Activated naive CD4-positive, alpha-beta T cell treated with anti-CD3 and anti-CD28 coated beads for 36 hours (primary cell): ENCODE measurements at regions not wholly inside any gene's neighbourhood (a gene's known extent, or its start where the extent isn't known, plus 50 kb on each side); places are given as distances from the start of the nearest gene placed in this dataset.

Source experiments
- CTCF ChIA-PET: fragments of 350-600 bp; sonication (Branson Sonifier 250); formaldehyde crosslinking; loops from one replicate; lab custom pipeline; 2021; ENCODE audit warnings: antibody characterized with exemption; lab: Charles Lee
- DNase-seq: peaks from one replicate; pipeline ENCODE4 v3.0.0-alpha.2; 2020
- H3K27ac Mint-ChIP-seq: one replicate; pipeline ENCODE4 v1.8.0; 2021; ENCODE audit warnings: mild to moderate bottlenecking, mixed read lengths
- H3K27me3 Mint-ChIP-seq: one replicate; pipeline ENCODE4 v1.8.0; 2021; ENCODE audit warnings: low read depth, mixed read lengths
- H3K36me3 Mint-ChIP-seq: one replicate; pipeline ENCODE4 v1.8.0; 2021; ENCODE audit warnings: low read depth, mixed read lengths
- H3K4me1 Mint-ChIP-seq: one replicate; pipeline ENCODE4 v1.8.0; 2021; ENCODE audit warnings: low read depth, mixed read lengths
- H3K4me3 Mint-ChIP-seq: one replicate; pipeline ENCODE4 v1.8.0; 2021; ENCODE audit warnings: mild to moderate bottlenecking, moderate library complexity, mixed read lengths
- H3K9me3 Mint-ChIP-seq: one replicate; pipeline ENCODE4 v1.8.0; 2021; ENCODE audit warnings: mixed read lengths
- intact Hi-C: fragments of 100-400 bp; cut with micrococcal nuclease; formaldehyde crosslinking; loops from one replicate; pipeline ENCODE4 v1.15.1; 2023

DNA sequence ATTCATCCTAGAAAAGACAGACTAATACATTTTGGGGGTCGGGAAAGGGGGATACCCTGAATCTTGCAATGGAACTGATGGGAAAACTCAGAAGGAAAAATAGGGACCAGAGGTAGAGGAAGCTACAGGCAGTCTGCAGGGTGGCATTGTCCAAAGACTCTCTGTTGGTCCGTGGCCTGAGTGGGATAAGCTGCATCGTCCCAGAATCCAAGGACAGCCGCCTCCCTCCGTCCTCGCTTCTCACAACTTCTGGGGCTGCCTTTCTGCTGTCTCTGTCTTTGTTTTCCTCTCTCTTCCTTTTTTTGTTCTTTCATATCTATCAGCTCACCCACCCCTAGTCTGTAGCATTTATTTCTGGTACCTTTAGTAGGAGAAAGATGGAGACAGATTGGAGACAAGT lies 1052.6 kb upstream of the RBFOX1 start:
- no peak overlapping the region for H3K27ac Mint-ChIP-seq
- no peaks in the 10 kb centered on the region for H3K9me3 Mint-ChIP-seq
- CTCF ChIA-PET: no interaction called here
- no peaks in the 10 kb centered on the region for H3K27me3 Mint-ChIP-seq
- H3K36me3 Mint-ChIP-seq: no peaks in the 10 kb centered on the region
- H3K4me3 Mint-ChIP-seq: no peak overlapping the region
- no peak for DNase-seq
- intact Hi-C loops: no loop called here
- no peaks in the 10 kb centered on the region for H3K4me1 Mint-ChIP-seq

DNA sequence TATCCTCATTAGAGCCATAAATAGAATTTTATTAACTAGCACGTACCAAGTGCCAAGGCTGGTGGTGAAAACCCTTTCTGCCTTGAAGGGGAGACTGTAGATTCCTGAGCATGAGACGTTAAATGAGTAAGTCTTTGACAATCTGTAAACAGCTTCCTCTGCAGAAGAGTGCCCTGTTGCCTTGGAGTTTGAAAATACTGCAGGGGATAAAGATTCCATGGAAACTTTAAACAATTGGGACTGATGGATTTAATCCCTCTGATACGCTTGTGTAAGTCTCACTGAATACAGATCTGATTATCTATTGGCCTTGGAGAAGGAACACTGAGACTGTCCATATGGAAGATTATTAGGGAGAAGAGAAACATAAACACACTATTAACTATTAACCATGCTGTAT lies 1053.4 kb upstream of the RBFOX1 start:
- no peaks in the 10 kb centered on the region for H3K4me1 Mint-ChIP-seq
- H3K4me3 Mint-ChIP-seq: no peak overlapping the region
- H3K36me3 Mint-ChIP-seq: no peaks in the 10 kb centered on the region
- intact Hi-C loops: no loop called here
- CTCF ChIA-PET: interaction anchor here (0.7 kb wide), 1 partner anchor 32 kb away, joined by 3 read pairs; no protein-coding TSS in a partner anchor
- H3K27me3 Mint-ChIP-seq: no peaks in the 10 kb centered on the region
- H3K27ac Mint-ChIP-seq: no peak overlapping the region
- no peaks in the 10 kb centered on the region for H3K9me3 Mint-ChIP-seq
- no peak for DNase-seq

DNA sequence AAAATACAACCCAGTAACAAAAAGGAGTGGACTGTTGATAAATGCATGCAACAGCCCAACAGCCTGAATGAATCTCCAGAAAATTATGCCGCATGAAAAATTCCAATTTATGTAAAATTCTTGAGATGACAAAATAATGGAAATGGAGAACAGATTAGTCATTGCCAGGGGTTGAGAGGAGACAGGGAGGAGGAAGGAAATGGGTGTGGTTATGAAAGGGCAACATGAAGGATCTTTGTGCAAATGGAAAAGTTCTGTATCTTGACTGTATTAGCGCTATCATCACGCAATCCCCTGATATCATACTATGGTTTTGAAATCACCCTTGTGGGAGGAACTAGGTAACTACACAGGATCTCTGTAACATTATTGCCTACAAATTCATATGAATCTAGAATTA lies 1058.3 kb upstream of the RBFOX1 start:
- no peaks in the 10 kb centered on the region for H3K4me1 Mint-ChIP-seq

DNA sequence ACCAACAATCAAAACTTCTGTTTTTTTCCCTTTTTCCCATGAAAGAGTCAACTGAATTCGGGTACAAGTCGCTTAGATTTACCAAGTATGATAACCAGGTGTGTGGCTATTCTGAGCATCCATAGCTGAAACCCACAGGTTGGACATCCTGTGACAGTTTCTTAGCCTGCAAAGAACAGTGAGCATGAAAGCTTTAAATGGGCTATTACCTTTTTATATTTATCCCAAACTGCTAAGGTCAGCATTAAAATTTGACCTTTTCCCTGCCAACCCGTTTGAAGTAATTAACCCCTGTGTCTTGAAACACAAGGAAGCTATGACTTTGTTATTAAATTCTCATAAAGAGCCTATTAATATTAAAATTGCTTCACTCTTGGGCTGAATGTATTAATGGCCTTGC lies 1065.0 kb upstream of the RBFOX1 start:
- Mint-ChIP-seq H3K27ac (no peak overlapping the region), H3K4me3 (no peak overlapping the region), H3K36me3 (no peaks in the 10 kb centered on the region)

More for the DNA sequence above, 1058.3 kb upstream of the RBFOX1 start:
- CTCF ChIA-PET: no interaction called here
- Mint-ChIP-seq H3K4me3 (no peak overlapping the region), H3K36me3 (no peaks in the 10 kb centered on the region), H3K27me3 (no peaks in the 10 kb centered on the region), H3K27ac (no peak overlapping the region), H3K9me3 (peaks cover 6% of the 10 kb centered on the region)
- DNase-seq: no peak
- intact Hi-C loops: no loop called here

DNA sequence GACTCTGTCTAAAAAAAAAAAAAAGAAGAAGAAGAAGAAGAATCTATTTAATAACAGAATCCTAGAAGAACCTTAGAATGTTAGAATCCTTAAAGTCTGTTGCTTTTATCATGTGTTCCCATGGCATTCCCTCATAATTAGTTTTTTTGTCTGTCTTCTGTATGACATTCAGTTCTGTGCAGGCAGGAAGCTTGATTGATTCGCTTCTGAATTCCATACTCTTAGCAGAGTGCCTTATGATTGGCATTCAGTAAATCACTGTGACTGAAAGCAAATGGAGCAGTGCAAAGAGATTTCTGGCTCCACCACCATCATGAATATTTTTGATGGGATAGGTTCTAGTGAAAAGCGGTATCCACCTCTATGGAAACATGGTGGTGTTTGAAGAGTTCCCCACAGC lies 1065.9 kb upstream of the RBFOX1 start:
- H3K27ac Mint-ChIP-seq: no peak overlapping the region
- no peaks in the 10 kb centered on the region for H3K36me3 Mint-ChIP-seq
- no peak for DNase-seq
- no peak overlapping the region for H3K4me3 Mint-ChIP-seq
- CTCF ChIA-PET: no interaction called here
- intact Hi-C loops: no loop called here
- no peaks in the 10 kb centered on the region for H3K27me3 Mint-ChIP-seq
- H3K9me3 Mint-ChIP-seq: peaks cover 16% of the 10 kb centered on the region
- H3K4me1 Mint-ChIP-seq: no peaks in the 10 kb centered on the region

More for the DNA sequence above, 1065.0 kb upstream of the RBFOX1 start:
- H3K27me3 Mint-ChIP-seq: no peaks in the 10 kb centered on the region
- CTCF ChIA-PET: no interaction called here
- no peak for DNase-seq
- intact Hi-C loops: no loop called here
- H3K4me1 Mint-ChIP-seq: no peaks in the 10 kb centered on the region
- peaks cover 14% of the 10 kb centered on the region for H3K9me3 Mint-ChIP-seq

DNA sequence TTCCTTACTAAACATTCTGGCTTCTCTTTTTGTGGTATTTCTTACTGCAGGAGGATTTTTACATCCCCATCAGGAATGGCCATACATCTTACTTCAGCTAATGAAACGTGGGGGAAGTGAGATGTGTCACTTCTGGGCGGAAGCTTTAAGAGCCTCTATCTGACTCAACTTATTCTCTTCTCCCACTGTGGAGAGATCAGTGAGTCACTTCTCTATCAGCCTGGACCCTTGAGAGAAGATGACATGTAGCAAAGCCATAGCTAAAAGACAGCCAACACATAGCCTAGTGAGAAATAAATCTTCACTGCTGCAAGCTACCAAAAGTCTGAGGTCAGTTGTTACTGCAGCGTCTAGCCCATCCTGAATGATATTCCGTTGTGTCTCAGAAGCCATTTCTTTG lies 1066.7 kb upstream of the RBFOX1 start:
- H3K4me3 Mint-ChIP-seq: no peak overlapping the region
- no peaks in the 10 kb centered on the region for H3K4me1 Mint-ChIP-seq
- no peaks in the 10 kb centered on the region for H3K36me3 Mint-ChIP-seq
- CTCF ChIA-PET: no interaction called here
- DNase-seq: no peak
- no peak overlapping the region for H3K27ac Mint-ChIP-seq
- intact Hi-C loops: no loop called here
- no peaks in the 10 kb centered on the region for H3K27me3 Mint-ChIP-seq
- peaks cover 16% of the 10 kb centered on the region for H3K9me3 Mint-ChIP-seq

DNA sequence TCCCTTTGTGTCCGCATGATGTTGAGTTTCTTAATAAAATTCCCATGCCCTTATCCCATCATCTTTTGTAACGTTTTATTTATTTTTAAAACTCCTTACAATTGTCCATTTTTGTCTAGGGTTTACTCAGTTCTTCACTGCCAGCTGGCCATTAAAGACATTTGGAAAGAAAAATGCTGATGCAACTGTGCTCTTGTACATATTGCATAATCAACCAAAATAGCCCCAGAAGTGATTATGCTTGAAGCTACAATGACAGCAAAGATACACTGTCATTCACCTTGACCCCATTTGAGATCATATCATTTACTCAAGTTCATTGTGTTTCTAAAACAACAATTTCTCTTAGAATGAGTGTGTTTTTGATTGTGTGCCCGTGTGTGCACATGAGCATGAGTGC lies 1074.6 kb upstream of the RBFOX1 start:
- no peak overlapping the region for H3K4me3 Mint-ChIP-seq
- no peak for DNase-seq
- intact Hi-C loops: no loop called here
- H3K27me3 Mint-ChIP-seq: no peaks in the 10 kb centered on the region
- H3K4me1 Mint-ChIP-seq: no peaks in the 10 kb centered on the region
- H3K27ac Mint-ChIP-seq: no peak overlapping the region
- H3K9me3 Mint-ChIP-seq: peaks cover 15% of the 10 kb centered on the region
- CTCF ChIA-PET: no interaction called here
- H3K36me3 Mint-ChIP-seq: no peaks in the 10 kb centered on the region

DNA sequence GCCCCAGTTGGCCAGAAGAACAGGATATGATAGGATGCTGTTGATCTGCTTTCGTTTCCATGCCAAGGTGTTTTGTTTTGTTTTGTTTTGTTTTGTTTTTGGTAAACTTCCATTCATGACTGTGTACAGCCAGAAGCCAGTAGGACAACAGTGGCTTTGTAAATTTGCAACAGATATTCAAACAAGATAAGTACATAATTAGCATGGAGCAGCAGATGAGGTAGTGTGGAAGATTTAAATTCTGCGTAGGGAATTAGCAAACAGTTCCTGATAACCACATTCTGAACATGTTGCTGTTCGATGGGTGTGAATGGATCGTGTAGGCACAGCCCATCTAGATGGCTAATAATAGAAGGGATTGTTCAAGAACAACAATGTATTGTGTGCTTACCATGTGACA lies 1080.1 kb upstream of the RBFOX1 start:
- CTCF ChIA-PET: no interaction called here
- no peak overlapping the region for H3K4me3 Mint-ChIP-seq
- peaks cover 15% of the 10 kb centered on the region for H3K9me3 Mint-ChIP-seq
- no peak overlapping the region for H3K27ac Mint-ChIP-seq
- H3K36me3 Mint-ChIP-seq: no peaks in the 10 kb centered on the region
- no peak for DNase-seq
- no peaks in the 10 kb centered on the region for H3K4me1 Mint-ChIP-seq
- no peaks in the 10 kb centered on the region for H3K27me3 Mint-ChIP-seq
- intact Hi-C loops: no loop called here

DNA sequence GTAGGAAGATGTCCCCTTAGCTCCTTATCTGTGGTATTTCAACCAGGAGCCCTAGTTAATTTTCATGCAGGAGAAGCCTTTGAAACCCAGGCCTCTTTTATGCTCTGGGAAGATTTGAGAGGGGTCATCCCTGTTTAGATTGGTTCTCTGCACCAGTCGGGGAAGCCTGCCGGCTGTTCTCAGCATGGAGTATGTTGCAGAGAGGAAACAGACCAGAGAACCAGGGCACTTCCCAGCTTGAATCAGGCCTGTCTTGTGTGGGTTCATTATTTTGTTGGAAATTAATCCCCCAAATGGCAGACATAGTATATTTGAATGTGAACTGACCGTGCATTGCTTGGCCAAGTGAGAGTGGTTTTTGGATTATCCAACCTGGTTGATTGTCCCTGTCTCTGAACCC lies 1082.1 kb upstream of the RBFOX1 start:
- peaks cover 13% of the 10 kb centered on the region for H3K9me3 Mint-ChIP-seq
- intact Hi-C loops: no loop called here
- no peaks in the 10 kb centered on the region for H3K36me3 Mint-ChIP-seq
- H3K4me3 Mint-ChIP-seq: no peak overlapping the region
- CTCF ChIA-PET: no interaction called here
- H3K27me3 Mint-ChIP-seq: no peaks in the 10 kb centered on the region
- no peaks in the 10 kb centered on the region for H3K4me1 Mint-ChIP-seq
- no peak overlapping the region for H3K27ac Mint-ChIP-seq
- no peak for DNase-seq

DNA sequence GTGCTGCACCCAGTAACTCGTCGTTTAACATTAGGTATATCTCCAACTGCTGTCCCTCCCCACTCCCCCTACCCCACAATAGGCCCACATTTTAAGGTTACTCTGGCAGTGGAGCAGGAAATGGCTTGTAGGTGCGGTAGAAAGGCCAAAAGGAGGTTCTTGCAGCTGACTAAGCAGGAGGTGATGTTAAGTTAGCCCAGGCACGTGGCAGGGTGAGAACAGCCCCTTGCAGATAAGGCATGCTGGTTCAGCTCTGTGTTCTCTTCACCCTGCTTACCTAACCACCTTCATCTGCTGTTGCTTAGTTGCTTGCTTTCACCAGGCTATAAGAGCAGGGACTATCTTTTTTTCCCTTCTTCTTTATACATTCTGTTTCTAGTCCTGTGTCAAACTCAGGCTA lies 1082.8 kb upstream of the RBFOX1 start:
- no peaks in the 10 kb centered on the region for H3K27me3 Mint-ChIP-seq
- intact Hi-C loops: no loop called here
- CTCF ChIA-PET: no interaction called here
- no peak overlapping the region for H3K4me3 Mint-ChIP-seq
- H3K4me1 Mint-ChIP-seq: no peaks in the 10 kb centered on the region
- peaks cover 10% of the 10 kb centered on the region for H3K9me3 Mint-ChIP-seq
- DNase-seq: no peak
- no peaks in the 10 kb centered on the region for H3K36me3 Mint-ChIP-seq
- no peak overlapping the region for H3K27ac Mint-ChIP-seq

DNA sequence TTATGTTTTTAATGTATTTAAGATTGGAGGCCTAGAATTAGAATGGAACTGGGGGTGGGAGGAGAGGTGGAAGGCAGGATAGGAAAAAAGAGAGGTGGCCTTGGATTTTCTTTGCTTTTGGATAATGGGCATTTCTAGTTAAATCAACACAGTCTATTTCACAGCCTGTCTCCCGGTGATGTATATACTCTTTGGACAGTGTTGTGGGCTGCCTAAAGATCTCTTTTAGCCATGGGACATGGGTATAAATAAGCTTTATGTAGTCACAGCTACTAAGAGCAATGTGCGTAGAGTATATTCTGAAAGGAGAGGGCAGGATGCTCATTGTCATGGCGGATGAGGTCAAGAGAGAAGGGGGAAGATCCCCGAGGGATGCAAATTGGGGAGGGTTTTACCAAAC lies 1084.4 kb upstream of the RBFOX1 start:
- no peak overlapping the region for H3K4me3 Mint-ChIP-seq
- intact Hi-C loops: no loop called here
- no peaks in the 10 kb centered on the region for H3K36me3 Mint-ChIP-seq
- H3K27me3 Mint-ChIP-seq: no peaks in the 10 kb centered on the region
- H3K27ac Mint-ChIP-seq: peak overlapping the region; percentile 12
- no peaks in the 10 kb centered on the region for H3K4me1 Mint-ChIP-seq
- CTCF ChIA-PET: no interaction called here
- DNase-seq: no peak
- peaks cover 10% of the 10 kb centered on the region for H3K9me3 Mint-ChIP-seq

DNA sequence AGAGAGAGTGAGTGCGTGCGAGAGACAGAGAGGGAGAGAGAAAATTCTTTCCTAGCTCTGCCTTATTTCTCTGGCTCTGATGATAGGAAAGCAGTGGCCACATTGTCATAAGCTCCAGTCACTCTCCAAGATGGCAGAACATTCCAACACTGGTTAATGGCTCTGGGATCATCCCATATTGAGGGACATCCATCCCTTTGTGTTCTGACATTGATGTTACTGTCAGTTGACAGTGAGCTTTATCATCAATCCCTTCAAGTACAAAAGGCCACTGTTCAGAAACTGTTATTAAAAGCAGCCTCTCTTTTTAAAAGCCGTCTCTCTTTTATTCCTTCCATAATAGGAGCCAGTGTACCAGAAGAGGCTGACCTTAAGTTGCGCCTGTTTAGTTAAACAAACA lies 1084.9 kb upstream of the RBFOX1 start:
- peaks cover 7% of the 10 kb centered on the region for H3K9me3 Mint-ChIP-seq
- no peaks in the 10 kb centered on the region for H3K4me1 Mint-ChIP-seq
- H3K36me3 Mint-ChIP-seq: no peaks in the 10 kb centered on the region
- no peak overlapping the region for H3K27ac Mint-ChIP-seq
- no peak for DNase-seq
- no peaks in the 10 kb centered on the region for H3K27me3 Mint-ChIP-seq
- H3K4me3 Mint-ChIP-seq: no peak overlapping the region
- intact Hi-C loops: no loop called here
- CTCF ChIA-PET: no interaction called here

DNA sequence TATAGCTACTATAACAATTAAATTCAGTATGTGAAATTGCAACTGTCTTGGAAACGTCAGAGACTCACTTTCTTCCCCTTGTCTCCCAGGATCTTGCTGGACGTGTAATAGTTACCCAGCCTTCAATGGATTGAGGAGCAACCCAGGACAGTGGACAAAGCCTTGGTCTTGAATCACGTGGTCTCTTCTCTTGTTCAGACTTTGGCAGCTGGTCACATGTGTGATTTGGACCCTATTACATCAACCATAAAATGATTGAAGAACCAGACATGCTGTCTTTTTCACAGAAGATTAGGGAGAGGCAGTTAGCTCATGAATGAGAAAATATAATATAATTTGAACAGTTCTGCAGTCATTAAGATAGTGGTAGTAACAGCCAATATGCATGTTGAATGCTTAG lies 1085.5 kb upstream of the RBFOX1 start:
- Mint-ChIP-seq H3K27ac (no peak overlapping the region), H3K27me3 (no peaks in the 10 kb centered on the region), H3K36me3 (no peaks in the 10 kb centered on the region), H3K9me3 (peaks cover 7% of the 10 kb centered on the region), H3K4me3 (no peak overlapping the region), H3K4me1 (no peaks in the 10 kb centered on the region)
- no peak for DNase-seq
- intact Hi-C loops: no loop called here
- CTCF ChIA-PET: no interaction called here

DNA sequence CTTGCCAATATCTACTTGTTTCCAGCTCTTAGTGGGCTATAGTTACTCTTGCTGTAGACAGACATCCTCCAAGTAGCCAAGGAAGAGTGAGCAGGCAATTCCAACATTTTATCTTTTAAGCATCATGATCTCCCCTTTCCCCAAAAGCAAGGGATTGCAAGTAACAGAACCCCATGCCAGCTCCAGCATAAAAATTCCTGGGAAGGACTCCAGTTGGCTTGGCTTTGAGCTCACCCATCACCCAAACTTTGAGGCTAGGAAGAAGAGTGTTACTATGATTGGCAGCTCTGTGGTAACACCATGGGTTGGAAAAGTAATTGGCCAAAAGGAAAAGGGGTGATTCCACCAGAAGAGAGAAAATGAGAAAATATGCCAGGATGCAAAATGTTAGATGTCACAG lies 1086.4 kb upstream of the RBFOX1 start:
- Mint-ChIP-seq H3K27me3 (no peaks in the 10 kb centered on the region), H3K4me3 (no peak overlapping the region), H3K27ac (no peak overlapping the region), H3K36me3 (no peaks in the 10 kb centered on the region), H3K4me1 (no peaks in the 10 kb centered on the region), H3K9me3 (peaks cover 7% of the 10 kb centered on the region)
- no peak for DNase-seq
- intact Hi-C loops: no loop called here
- CTCF ChIA-PET: no interaction called here
